ENCODE measurements at regions not wholly inside any gene's neighbourhood (a gene's known extent, or its start where the extent isn't known, plus 50 kb on each side); places are given as distances from the start of the nearest gene placed in this dataset.

DNA sequence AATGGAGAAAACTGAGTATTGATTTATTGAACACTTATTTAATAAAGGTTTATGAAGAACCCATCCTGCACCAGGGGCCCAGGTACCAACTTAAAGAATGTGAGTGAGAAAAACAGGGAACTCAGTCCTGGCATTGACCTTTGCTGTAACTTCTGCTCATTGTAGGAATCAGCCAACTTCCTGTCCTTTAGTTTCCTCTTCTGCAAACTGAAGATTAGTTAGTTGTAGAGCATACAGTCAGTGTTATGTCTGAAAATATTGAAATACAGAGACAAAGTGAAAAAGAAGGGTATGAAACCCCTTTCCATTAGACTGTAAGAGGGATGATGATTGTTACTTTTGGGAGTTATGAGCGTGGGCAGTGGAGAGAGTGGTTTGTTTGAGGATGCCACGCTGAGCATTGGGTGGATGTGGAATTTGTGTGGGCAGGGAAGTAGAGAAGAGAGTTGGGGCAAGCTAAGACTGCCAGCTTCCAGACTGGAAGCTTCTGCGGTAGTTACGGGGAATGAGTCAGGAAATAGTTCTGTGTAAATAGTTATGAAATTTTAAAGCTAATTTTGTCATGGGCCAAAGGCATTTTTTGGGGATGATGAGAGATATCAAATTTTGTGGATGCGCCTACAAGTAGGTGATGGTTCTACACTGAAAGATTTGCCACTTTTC, 89.2 kb downstream of the GPR88 start:
- Histone ChIP-seq H2AFZ (ENCODE audit: low read depth, low read length) (peak overlapping the region; percentile 69), H3K9me3 (replicated peaks; ENCODE audit: control insufficient read depth, insufficient read depth, low read length) (no peaks in the 10 kb centered on the region), H3K36me3 (ENCODE audit: control insufficient read depth in 2 of 2, extremely low read depth in 1 of 2, insufficient read depth in 2 of 2, low read length in 2 of 2) (no peaks in the 10 kb centered on the region), H3K9ac (replicated peaks; ENCODE audit: extremely low read depth, insufficient read depth, low read length) (peak overlapping the region; percentile 1), H3K4me2 (ENCODE audit: insufficient read depth, low read length) (peak overlapping the region; percentile 55), H3K79me2 (ENCODE audit: control insufficient read depth, insufficient read depth, low read length) (no peaks in the 10 kb centered on the region), H4K20me1 (replicated peaks; ENCODE audit: control insufficient read depth, extremely low read depth, insufficient read depth, low read length) (no peaks in the 10 kb centered on the region), H3K4me3 (replicated peaks in 1 of 3; ENCODE audit: insufficient read depth in 1 of 3, low read depth in 1 of 3, low read length in 3 of 3) (no peak overlapping the region), H3K27ac (ENCODE audit: insufficient read depth, low read depth, low read length) (peak overlapping the region; percentile 49), H3K27me3 (ENCODE audit: control insufficient read depth in 2 of 2, insufficient read depth in 2 of 2, low read length in 2 of 2) (no peaks in the 10 kb centered on the region), H3K4me1 (ENCODE audit: control insufficient read depth, extremely low read depth, insufficient read depth, low read length) (peaks cover 36% of the 10 kb centered on the region), H3K9me1 (replicated peaks; ENCODE audit: control insufficient read depth, extremely low read depth, insufficient read depth, low read length) (no peaks in the 10 kb centered on the region)
- intact Hi-C loops (cut with micrococcal nuclease) (loop anchor here (1.0 kb wide), 1 partner anchor 30 kb away; no protein-coding TSS in a partner anchor), dilution Hi-C loops (cut with MboI; ENCODE audit: extremely low pct_ligation_motif_present, low sequenced_read_pairs) (no loop called here)
- CTCF ChIA-PET, result interaction anchor here (1.0 to 1.4 kb wide), 3 partner anchors 20 to 242 kb away, joined by 3 read pairs; no protein-coding TSS in a partner anchor
- POLR2A ChIA-PET, result no interaction called here
- TF ChIP-seq FOS (IDR thresholded peaks at IDR 0.05; ENCODE audit: borderline replicate concordance, insufficient read depth, low read length) (peak; percentile 16), POLR2AphosphoS5 (IDR thresholded peaks at IDR 0.05; ENCODE audit: insufficient read depth, low read depth, low read length) (no peak)
- TF ChIP-seq, protein P1, sequence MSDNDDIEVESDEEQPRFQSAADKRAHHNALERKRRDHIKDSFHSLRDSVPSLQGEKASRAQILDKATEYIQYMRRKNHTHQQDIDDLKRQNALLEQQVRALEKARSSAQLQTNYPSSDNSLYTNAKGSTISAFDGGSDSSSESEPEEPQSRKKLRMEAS (IDR thresholded peaks at IDR 0.05; ENCODE audit: insufficient read depth, insufficient read length), result no peak
- peak; percentile 76 for DNase-seq (ENCODE audit: low read depth, low spot score)
- BruUV-seq (replicated peaks), result TSS peak; percentile 90
- peak; percentile 44 for FAIRE-seq

DNA sequence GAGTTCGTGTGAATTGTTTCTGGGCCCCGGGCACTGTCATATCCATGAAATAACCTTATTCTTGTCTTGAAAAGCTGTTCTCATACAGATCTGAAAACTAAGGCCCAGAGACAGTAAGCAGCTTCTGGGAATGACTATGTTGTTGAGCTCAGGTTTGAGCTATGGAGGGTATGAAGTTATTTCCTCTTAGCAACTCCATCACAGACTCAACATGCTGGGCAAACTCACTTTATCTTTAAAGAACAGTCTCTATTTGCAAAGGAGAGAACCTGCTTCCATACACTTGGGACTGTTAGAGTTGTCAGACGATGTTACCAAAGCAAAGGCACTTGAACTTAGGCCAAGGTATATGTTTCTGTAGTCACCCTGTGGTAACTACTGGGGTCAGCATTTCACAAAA, 90.0 kb downstream of the GPR88 start:
- H3K4me1 ChIP-seq (ENCODE audit: control insufficient read depth, extremely low read depth, insufficient read depth, low read length), result peaks cover 28% of the 10 kb centered on the region
- no peak overlapping the region for H3K4me3 ChIP-seq (replicated peaks in 1 of 3; ENCODE audit: insufficient read depth in 1 of 3, low read depth in 1 of 3, low read length in 3 of 3)
- CTCF ChIA-PET, result interaction anchor here (1.0 to 1.4 kb wide), 3 partner anchors 8 to 241 kb away, joined by 3 read pairs; no protein-coding TSS in a partner anchor
- intact Hi-C loops (cut with micrococcal nuclease), result loop anchor here (1.0 kb wide), 1 partner anchor 31 kb away; no protein-coding TSS in a partner anchor
- TF ChIP-seq GATA2 (IDR thresholded peaks at IDR 0.05; ENCODE audit: insufficient read depth, insufficient read length, low read depth, low read length), result no peak
- no peak for TF ChIP-seq POLR2AphosphoS5 (IDR thresholded peaks at IDR 0.05; ENCODE audit: insufficient read depth, low read depth, low read length)
- no peak for TF ChIP-seq EZH2 (IDR thresholded peaks at IDR 0.05; ENCODE audit: borderline replicate concordance, low read depth, low read length, severe bottlenecking)
- TF ChIP-seq, protein P1 (IDR thresholded peaks at IDR 0.05; ENCODE audit: insufficient read depth, insufficient read length), result no peak
- no peak for TF ChIP-seq POLR2A (IDR thresholded peaks at IDR 0.05; ENCODE audit: low read depth, low read length)
- TF ChIP-seq, protein P2, sequence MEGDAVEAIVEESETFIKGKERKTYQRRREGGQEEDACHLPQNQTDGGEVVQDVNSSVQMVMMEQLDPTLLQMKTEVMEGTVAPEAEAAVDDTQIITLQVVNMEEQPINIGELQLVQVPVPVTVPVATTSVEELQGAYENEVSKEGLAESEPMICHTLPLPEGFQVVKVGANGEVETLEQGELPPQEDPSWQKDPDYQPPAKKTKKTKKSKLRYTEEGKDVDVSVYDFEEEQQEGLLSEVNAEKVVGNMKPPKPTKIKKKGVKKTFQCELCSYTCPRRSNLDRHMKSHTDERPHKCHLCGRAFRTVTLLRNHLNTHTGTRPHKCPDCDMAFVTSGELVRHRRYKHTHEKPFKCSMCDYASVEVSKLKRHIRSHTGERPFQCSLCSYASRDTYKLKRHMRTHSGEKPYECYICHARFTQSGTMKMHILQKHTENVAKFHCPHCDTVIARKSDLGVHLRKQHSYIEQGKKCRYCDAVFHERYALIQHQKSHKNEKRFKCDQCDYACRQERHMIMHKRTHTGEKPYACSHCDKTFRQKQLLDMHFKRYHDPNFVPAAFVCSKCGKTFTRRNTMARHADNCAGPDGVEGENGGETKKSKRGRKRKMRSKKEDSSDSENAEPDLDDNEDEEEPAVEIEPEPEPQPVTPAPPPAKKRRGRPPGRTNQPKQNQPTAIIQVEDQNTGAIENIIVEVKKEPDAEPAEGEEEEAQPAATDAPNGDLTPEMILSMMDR (IDR thresholded peaks at IDR 0.05; ENCODE audit: extremely low read depth in 1 of 2, insufficient read depth in 1 of 2, low read depth in 1 of 2, low read length in 2 of 2), result no peak
- no peak for TF ChIP-seq MYC (IDR thresholded peaks at IDR 0.05; ENCODE audit: low read depth, low read length)
- TF ChIP-seq FOS (IDR thresholded peaks at IDR 0.05; ENCODE audit: borderline replicate concordance, insufficient read depth, low read length), result no peak
- TF ChIP-seq JUN (IDR thresholded peaks at IDR 0.05; ENCODE audit: borderline replicate concordance, insufficient read depth, insufficient read length, low read depth), result no peak
- dilution Hi-C loops (cut with MboI; ENCODE audit: extremely low pct_ligation_motif_present, low sequenced_read_pairs), result no loop called here
- H3K79me2 ChIP-seq (ENCODE audit: control insufficient read depth, insufficient read depth, low read length), result no peaks in the 10 kb centered on the region
- H3K9me3 ChIP-seq (replicated peaks; ENCODE audit: control insufficient read depth, insufficient read depth, low read length), result no peaks in the 10 kb centered on the region
- POLR2A ChIA-PET, result no interaction called here
- H2AFZ ChIP-seq (ENCODE audit: low read depth, low read length), result peak overlapping the region; percentile 83
- no peak overlapping the region for H3K9ac ChIP-seq (replicated peaks; ENCODE audit: extremely low read depth, insufficient read depth, low read length)
- no TSS peak for BruUV-seq (replicated peaks)
- H3K9me1 ChIP-seq (replicated peaks; ENCODE audit: control insufficient read depth, extremely low read depth, insufficient read depth, low read length), result no peaks in the 10 kb centered on the region
- H3K36me3 ChIP-seq (ENCODE audit: control insufficient read depth in 2 of 2, extremely low read depth in 1 of 2, insufficient read depth in 2 of 2, low read length in 2 of 2), result no peaks in the 10 kb centered on the region
- no peak overlapping the region for H3K4me2 ChIP-seq (ENCODE audit: insufficient read depth, low read length)
- H3K27ac ChIP-seq (ENCODE audit: insufficient read depth, low read depth, low read length), result peak overlapping the region; percentile 8
- DNase-seq (ENCODE audit: low read depth, low spot score), result peak; percentile 41
- no peaks in the 10 kb centered on the region for H4K20me1 ChIP-seq (replicated peaks; ENCODE audit: control insufficient read depth, extremely low read depth, insufficient read depth, low read length)
- no peaks in the 10 kb centered on the region for H3K27me3 ChIP-seq (ENCODE audit: control insufficient read depth in 2 of 2, insufficient read depth in 2 of 2, low read length in 2 of 2)
- FAIRE-seq, result no peak

All from endothelial cell of umbilical vein (primary cell).